C4-2B (cell line): ENCODE measurements at regions not wholly inside any gene's neighbourhood (a gene's known extent, or its start where the extent isn't known, plus 50 kb on each side); places are given as distances from the start of the nearest gene placed in this dataset.
A peak's percentile ranks its signal among the peaks of the same experiment; 100 is the strongest.

Experiments used
- H3K27ac ChIP-seq: fragments of 450-650 bp; 2 replicates; pipeline ENCODE4 v1.5.1; 2017
- ZFX ChIP-seq: fragments of 450-650 bp; IDR thresholded peaks from 2 replicates; pipeline ENCODE4 v1.6.1; 2017
- TF ChIP-seq, protein P1 (sequence below): fragments of 450-650 bp; conservative IDR thresholded peaks from 2 replicates; pipeline ENCODE4 v1.5.1; 2017; ENCODE audit warnings: mild to moderate bottlenecking

DNA sequence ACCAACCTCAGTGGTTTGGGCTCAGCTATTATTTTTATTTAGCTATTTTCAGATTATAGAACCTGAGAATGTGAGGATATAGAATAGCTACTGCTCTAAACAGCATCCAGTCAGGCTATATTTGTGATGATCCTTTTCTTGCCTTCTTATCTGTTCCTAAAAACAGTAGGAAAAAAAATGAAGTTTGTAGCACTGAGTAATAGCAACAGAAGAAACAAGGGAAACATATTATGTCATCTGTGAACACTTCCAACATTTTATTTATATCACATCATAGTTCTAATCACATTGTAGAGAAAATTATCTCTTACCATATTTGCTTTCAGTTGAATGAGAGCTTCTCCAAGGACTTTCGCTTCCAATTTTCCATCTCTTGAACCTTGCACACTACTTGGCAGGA lies 229.6 kb upstream of the PTPRZ1 start:
- TF ChIP-seq ZFX: no peak
- TF ChIP-seq, protein P1, sequence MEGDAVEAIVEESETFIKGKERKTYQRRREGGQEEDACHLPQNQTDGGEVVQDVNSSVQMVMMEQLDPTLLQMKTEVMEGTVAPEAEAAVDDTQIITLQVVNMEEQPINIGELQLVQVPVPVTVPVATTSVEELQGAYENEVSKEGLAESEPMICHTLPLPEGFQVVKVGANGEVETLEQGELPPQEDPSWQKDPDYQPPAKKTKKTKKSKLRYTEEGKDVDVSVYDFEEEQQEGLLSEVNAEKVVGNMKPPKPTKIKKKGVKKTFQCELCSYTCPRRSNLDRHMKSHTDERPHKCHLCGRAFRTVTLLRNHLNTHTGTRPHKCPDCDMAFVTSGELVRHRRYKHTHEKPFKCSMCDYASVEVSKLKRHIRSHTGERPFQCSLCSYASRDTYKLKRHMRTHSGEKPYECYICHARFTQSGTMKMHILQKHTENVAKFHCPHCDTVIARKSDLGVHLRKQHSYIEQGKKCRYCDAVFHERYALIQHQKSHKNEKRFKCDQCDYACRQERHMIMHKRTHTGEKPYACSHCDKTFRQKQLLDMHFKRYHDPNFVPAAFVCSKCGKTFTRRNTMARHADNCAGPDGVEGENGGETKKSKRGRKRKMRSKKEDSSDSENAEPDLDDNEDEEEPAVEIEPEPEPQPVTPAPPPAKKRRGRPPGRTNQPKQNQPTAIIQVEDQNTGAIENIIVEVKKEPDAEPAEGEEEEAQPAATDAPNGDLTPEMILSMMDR: no peak
- no peak overlapping the region for H3K27ac ChIP-seq

DNA sequence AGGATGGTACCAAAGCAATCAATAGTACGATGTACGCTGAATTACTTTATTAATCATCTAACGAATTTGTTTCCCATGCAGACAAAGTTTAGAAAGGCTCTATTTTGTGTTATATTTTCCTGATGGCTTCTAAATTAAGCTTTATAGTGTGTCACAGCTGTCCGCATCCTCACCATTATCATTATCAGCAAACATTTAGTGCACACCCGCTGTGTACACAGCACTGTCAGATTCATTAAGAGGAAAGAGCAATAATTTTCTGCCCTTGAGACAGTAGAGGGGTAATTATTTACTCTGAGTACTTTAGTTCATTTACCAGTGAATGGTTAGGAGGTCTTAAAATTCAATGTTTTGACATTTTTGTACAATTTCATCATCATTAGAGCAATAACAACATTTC lies 233.3 kb upstream of the PTPRZ1 start:
- no peak for TF ChIP-seq ZFX
- TF ChIP-seq, protein P1: no peak
- H3K27ac ChIP-seq: no peak overlapping the region

- no peak overlapping the region for H3K27ac ChIP-seq
- no peak for TF ChIP-seq ZFX
- TF ChIP-seq, protein P1: no peak
These were observed 234.7 kb upstream of the PTPRZ1 start for GRCh38 chr7:121638286-121638685.

DNA sequence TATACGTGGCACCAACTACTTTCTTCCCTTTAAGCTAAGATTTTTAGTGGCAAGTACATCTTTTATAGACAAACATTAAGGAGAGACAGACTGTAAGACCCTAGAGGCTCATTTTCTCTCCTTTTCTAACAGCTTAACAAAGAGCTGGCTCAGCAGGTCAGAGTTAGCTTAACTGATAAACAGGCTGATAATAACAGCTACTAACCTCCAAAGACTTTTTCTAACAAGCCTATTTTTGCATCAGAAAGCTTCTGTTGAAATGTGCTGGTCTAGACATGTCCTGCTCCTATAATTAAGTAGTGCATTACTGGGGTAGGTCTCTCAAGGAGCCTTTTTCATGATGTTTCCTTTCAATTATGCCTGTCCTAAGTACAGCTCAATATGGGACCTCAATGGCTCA lies 238.2 kb upstream of the FAM3C start:
- H3K27ac ChIP-seq: no peak overlapping the region
- TF ChIP-seq, protein P1: no peak
- TF ChIP-seq ZFX: no peak

DNA sequence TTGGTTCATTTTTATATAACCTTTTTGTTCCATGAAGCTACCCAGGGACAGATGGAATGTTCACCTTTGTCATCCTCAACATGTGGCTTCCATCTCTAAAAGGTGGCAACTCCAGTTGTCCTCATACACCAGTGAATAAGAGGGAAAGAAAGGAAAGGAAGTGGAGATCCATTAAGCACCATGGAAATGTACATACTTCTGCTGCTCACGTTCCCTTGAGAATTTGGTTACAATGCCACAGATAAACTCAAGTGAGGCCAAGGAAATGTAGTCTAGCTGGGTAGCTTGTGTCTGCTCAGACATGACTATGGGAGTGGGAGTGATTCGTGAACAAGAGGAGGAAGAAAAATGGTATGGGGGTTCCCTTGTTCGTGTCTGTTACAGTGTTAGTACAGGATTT lies 237.1 kb upstream of the FAM3C start:
- no peak overlapping the region for H3K27ac ChIP-seq
- TF ChIP-seq ZFX: no peak
- TF ChIP-seq, protein P1: no peak

- no peak for TF ChIP-seq ZFX
- TF ChIP-seq, protein P1: no peak
These were observed 228.8 kb upstream of the FAM3C start for GRCh38 chr7:121624958-121625357.

DNA sequence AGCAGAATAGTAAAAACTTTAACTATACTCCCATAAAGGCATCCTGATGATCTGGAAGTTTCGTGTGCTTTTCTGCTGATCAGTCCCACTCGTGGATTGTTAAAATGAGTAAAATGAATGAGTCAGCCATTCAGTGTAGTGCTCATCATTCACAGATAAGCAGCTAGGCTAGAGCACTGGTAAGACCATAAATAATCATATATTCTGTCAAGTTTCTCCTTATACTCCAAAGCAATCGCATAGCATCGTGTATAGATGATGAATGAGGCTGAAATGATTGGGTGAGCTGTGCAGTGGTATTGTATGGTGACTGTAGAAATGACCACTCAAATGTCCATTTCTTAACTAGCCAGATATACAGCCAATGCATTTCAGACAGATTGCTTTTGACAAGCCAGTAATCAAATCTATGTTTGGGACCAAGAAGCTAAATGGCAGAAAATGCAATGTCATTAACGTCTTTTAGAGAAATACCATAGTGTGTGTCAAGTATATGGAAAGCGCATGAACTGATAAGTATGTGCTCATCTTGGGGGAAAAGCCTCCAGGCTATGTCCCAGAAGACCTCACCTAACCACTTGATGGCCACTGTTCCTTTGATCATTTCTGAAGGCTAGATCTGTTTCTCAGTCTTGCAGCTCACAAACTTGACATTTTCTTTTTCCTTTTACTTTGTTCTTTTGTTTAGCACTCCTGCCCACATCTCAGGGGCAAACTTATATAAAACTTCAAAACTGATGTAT lies 227.2 kb upstream of the FAM3C start:
- no peak for TF ChIP-seq ZFX
- TF ChIP-seq, protein P1: no peak
- peak overlapping the region; percentile 15; the same call in 1 of the 2 replicates for H3K27ac ChIP-seq

More at GRCh38 chr7:121624958-121625357, 228.8 kb upstream of the FAM3C start:
- peak overlapping the region; percentile 36; the same call in 1 of the 2 replicates for H3K27ac ChIP-seq
